ENCODE measurements at regions not wholly inside any gene's neighbourhood (a gene's known extent, or its start where the extent isn't known, plus 50 kb on each side); places are given as distances from the start of the nearest gene placed in this dataset.

GRCh38 chr22:44363980-44364750, 51.4 kb upstream of the SHISAL1 start:
- TF ChIP-seq CTCF (IDR thresholded peaks at IDR 0.05) (no peak), POLR2AphosphoS5 (IDR thresholded peaks at IDR 0.05) (no peak), POLR2A (IDR thresholded peaks at IDR 0.05) (no peak)

Measured in prostate gland (tissue), 2 donors.